Activated CD4-positive, alpha-beta T cell treated with anti-CD3 and anti-CD28 coated beads, Interleukin-2, Interleukin-6, amounts not matched to agents 100 ng/mL and 50 ng/mL, durations not matched to agents 16 hours and 8 hours (primary cell): ENCODE measurements at regions not wholly inside any gene's neighbourhood (a gene's known extent, or its start where the extent isn't known, plus 50 kb on each side); places are given as distances from the start of the nearest gene placed in this dataset.
"Not testable (repeated sequence)": the region's sequence is repeated elsewhere in the genome, so short reads cannot be mapped to it uniquely, and the experiment has no call there.

Experiments used
- DNase-seq: peaks from one replicate; pipeline ENCODE4 v3.0.0-alpha.2; 2020

DNA sequence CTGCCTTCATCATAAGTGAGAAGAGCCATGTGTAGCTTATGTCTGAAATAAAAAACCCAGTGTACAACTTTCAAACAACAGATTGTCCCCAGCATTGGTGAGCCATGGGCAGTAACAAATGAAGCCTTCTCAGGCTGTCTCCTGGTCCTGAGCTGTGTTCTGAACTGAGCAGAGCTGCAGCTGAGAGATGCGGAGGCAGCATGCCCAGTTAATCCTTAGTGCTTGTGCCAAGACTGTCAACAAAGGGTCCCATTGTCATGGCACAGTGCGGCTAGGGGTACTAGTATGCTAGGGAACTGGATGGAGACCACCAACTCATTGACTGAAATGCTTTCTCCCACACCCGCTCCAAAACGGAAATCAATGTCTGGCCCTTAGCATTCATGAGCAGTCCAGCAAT lies 154.3 kb downstream of the RMST start:
- DNase-seq: no peak

DNA sequence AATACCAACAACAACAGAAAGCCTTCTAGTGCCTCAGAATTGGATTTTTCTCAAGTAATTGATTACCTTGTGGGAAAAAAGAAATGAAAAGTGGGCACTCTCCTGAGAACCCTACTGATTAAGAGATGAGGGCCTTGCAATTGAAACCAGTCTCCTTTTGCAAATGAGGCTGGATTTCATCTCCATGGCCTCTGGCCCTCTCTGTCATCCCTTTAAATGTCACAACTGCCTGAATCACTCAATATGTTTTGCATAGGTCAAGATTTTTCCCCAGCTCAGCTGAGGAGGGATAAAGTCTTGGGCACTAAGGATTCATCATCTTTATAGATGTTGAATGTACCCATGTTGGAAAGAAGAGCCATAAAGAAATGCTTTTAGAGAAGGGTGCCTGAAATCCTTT lies 166.4 kb downstream of the RMST start:
- DNase-seq: no peak

DNA sequence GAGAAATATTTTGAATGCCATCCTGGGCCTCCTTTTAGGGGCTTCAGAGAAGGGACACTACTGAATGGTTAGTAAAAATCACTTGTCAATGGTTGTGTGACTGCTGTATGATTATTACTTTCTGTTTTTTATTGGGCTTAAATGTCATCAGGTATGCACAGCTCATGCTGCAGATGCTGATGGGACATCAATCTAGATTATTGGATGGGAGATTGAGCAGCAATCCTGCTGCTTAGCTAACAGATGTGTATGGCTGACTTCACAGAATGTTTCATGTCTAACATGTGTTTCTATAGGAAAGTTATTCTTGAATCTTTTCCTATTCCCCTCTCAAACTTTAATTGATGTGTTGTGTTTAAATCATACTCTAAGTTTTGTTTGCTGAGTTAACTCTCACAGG lies 166.8 kb downstream of the RMST start:
- no peak for DNase-seq

DNA sequence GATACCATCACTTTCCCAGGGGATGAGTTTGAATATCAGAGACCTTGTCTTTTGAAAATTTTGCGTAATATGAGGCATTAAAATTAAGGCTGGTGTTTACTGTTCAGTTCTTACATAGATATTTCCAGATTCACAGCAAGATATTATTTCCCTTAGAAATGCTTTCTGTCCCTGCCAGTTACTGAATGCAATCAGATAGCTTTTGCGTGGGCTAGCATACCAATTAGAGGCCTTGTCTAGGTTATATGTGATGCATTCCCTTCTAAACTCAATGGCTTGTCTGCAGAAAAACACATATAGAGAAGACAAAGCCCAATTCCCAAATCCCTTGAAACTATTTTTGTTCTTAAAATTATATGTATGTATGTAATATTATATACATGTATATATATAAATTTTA lies 167.8 kb downstream of the RMST start:
- no peak for DNase-seq

DNA sequence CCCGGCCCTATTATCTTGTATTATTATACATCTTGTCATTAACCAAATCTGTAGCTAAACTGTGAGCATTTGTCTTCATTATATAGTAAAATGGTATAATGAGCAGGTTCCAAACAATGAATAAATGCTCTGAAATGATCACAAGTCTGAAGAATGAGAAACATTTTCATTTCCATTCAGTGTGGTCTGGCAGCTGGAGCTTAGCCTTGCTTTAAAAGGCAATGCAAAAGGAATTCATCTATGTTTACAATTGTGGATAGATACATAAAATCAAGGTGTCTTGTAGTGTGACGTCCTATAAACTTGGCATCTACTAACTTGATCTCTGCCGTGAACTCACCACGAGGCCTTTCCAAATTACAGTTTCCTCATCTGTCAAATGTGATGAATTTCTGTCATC lies 168.3 kb downstream of the RMST start:
- DNase-seq: no peak

DNA sequence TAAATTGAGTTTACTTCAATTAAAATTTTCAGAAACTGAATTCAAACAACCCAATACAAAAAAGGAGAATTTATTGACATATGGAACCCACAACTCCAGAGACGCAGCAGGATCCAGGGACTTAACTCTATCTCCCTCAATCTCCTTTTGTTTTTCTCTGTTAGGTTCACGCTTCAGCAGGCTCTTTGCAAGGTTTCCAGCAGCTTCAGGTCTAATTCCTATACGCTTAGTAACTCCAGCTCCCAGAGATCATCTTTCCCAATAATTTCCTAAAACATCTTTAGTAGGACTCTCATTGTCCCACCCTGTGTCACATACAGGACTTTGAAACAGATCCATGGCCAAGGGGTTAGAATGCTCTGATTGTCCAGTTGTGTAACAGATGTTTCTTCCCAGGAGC lies 175.2 kb downstream of the RMST start:
- DNase-seq: no peak

DNA sequence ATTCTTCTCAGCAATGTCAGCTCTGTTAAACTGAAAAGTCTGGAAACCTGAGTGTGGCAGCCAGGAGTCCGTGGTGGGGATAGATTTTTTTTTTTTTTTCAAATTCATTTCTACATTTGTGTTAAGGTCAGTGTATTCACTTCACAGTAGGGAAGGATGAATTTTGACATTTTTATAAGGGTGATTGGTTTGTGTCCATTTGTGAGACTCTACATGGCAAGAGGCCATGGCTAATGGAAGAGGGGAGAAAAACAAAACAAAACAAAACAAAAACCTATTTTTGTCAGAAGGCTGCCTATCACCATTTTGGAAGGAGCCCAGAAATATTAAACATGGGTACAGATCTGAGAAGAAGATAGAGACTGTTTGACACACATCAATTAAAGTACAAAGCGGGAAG lies 176.1 kb downstream of the RMST start:
- DNase-seq: no peak

DNA sequence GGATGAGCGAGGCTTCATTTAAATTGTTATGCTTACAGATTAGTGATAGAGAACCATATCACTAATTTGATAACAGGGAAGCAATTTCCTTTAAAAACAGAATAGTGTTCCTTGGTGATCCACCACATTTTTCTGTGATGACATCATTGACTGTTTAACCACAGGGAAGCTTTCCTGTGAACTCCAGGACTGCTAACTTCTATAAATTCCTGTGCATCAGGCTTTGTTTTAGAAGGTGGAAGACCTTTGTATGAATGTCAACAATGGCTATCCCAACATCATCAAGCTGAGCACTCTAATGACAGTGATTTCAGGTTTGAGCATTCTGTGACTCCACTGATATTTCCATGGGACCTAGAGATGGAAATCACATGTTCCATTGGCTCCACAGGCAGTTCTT lies 177.1 kb downstream of the RMST start:
- no peak for DNase-seq

DNA sequence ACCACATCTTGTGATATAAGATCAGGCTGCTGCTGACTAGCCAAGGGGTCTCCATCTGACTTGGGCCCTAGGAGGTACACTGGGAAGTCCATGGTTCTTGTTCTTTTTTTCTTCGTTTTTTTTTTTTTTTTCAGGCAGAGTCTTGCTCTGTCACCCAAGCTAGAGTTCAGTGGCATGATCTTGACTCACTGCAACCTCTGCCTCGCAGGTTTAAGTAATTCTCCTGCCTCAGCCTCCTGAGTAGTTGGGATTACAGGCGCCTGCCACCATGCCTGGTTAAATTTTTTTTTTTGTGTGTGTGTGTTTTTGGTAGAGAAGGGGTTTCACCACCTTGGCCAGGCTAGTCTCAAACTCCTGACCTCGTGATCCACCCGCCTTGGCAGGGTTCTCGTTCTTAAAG lies 178.2 kb downstream of the RMST start:
- DNase-seq: no peak

DNA sequence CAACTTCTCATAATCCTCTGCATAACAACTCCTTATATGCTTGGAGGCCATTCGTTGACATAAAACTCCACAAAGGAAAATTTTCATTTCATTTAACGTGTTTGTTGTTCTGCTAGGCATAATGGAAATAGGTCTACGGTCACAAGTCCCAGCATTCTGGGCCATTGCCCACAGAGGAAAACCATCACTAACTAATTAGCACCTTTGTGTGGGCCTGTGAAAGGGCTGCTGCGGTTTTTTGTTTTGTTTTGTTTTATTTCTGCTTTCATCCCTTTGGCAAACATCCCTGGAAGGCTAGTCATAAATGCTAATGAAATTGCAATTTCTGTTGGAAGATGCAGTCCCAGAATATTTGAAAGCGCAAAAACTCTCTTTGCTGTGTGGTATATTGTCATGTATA lies 180.3 kb downstream of the RMST start:
- no peak for DNase-seq

DNA sequence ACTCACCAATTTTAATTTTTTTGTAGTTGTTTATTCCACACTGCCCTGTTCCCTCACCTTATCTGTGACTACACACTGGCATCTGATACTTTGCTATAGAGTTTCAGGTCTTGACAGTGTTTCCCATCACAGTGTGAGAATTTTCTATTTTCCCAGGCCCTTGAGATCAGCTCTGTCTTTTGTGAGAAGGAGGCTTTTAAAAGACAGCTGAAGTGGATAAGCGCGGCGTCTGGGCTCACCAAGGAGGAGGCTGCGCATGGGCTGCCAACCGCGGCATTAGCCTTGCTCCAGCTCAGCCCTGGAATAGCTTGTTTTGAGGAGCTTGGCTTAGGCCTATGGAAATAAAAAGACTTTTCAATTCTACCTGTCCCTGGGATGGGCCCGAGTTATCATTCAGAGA lies 181.3 kb downstream of the RMST start:
- DNase-seq: no peak

DNA sequence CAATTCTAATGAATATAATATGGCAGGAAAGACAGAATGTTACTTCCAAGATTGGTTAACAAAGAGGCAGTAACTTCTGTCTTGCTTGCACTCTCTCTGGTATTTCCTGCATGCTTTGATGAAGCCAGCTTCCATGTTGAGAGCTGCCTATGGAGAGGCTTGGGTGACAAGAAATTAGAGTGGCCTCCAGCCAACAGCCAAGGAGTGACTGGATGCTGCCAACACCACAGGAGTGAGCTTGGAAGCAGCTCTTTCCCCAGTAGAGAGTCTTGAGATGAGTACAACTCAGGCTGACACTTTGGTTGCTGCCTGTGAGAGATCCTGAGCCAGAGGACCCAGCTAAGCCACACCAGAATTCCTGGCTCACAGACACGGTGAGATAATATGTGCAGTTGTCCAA lies 183.1 kb downstream of the RMST start:
- DNase-seq: no peak

DNA sequence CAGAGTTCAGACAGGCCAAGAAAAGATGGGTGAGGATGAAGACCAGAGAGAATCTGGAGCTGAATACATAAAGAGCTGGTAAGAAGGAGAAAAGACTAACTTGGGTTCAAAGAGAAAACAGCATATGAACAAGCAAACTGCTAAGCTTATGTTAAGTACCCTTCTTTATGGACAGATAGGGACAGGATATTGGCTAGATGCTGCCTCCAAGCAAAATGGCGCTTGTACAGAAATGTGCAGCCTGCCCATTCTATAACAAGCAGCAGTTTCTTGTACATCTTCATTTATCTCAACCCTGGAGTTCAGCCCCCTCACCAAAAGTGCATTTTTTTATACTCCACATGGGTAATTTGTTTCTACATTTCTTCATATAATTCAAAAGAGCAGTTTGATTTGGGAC lies 184.5 kb downstream of the RMST start:
- DNase-seq: no peak

DNA sequence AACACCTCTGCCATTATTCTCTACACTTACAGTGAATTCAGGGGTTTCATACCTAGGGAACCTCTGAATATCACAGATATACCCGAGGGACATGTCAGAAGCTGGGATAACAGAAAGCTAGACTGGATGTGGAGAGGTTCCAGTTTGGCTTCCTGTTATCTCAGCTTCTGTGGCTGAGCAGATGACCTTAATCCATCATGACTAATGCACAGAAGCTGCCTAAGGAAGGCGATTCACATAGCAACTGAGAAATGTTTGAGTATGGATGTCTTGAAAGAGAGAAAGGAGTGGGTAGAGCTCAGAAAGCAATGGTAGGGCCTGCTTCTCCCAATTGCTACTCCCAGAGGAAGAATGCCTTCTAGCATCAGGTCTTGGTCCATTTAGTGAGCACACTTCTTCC lies 187.6 kb downstream of the RMST start:
- no peak for DNase-seq

DNA sequence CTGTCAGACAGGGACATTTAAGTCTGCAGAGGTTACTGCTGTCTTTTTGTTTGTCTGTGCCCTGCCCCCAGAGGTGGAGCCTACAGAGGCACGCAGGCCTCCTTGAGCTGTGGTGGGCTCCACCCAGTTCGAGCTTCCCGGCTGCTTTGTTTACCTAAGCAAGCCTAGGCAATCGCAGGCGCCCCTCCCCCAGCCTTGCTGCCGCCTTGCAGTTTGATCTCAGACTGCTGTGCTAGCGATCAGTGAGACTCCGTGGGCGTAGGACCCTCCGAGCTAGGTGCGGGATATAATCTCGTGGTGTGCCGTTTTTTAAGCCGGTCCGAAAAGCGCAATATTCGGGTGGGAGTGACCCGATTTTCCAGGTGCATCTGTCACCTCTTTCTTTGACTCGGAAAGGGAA lies 193.9 kb downstream of the RMST start:
- not testable (repeated sequence) for DNase-seq

DNA sequence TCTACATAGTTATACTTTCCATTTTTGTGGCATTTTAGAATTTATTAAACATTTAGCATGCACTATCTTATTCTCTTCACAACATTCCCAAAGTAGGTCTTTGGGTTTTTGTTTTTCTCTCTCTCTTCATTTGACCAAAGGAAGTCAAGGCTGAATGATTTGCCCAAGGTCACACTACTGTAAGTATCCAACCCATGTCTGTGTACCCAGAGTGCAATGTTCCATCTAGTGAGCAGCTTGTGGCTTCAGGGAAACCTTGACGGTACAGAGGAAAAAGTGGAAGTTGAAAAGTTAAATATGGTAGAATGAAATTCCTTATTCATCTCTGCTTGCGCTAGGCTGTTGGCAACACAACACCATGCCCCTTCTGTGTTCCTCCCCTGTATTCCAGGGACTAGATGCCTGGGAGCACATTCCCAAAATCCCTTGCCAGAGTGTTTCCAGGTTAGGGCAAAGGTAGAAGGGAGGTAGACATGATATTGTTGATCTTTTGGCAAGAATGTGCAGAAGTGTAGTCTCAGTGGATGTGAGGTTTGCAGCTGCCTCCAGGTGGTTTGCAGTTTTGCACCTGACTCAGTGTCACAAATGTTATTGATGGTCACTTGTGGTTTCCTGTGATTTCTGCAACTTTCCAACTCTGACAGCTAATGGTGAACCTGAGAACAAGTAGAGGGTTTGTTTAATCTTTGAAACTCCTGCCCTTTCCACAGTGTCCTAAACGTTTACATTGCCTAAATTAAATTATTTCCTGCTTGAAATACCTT lies 196.7 kb downstream of the RMST start:
- no peak for DNase-seq

DNA sequence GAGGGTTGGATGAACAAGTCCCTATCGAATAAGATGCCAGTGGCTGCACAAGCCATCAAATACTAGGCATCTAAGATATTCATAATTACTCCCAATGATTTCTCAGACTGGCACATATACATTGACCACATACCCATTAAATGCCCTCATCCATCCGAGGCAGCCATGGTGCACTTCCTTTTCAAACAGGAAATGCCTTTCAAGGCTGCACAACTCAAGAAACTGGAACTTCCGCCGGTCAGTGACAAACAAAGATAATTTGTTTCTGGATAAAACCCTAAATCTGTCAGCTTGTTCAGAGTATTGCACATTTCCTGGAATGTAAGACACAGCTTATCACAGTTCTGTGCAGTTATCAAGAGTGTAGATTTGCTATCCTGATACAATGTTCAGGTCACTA lies 203.7 kb downstream of the RMST start:
- no peak for DNase-seq

DNA sequence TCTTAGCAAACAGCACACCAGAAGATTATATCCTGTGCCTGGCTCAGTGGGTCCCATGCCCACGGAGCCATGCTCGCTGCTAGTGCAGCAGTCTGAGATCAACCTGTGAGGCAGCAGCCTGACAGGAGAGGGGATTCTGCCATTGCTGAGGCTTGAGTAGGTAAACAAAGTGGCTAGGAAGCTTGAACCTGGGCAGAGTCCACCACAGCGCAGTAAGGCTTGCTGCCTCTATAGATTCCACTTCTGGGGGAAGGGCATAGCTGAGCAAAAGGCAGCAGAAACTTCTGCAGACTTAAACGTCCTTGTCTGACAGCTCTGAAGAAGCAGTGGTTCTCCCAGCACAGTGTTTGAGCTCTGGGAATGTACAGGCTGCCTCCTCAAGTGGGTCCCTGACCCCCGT lies 210.3 kb downstream of the RMST start:
- no peak for DNase-seq

DNA sequence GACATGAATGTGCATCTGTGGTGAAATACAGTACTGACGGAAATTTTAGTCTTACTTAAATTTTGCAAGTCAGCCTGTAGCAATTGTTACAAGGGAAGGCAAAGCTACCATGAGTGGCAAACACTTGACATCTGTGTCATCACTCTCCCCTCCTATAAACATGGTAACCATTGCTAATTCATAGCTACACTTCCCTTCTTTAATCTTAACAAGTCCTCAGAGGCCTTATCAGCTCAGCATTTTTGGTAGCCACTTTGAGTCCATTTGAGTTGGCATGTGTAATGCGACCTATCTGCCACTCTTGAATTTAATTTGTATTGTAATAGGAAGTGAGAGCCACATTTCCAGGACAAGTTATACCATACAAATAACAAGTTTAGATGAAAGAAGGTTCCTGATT lies 218.1 kb downstream of the RMST start:
- no peak for DNase-seq

DNA sequence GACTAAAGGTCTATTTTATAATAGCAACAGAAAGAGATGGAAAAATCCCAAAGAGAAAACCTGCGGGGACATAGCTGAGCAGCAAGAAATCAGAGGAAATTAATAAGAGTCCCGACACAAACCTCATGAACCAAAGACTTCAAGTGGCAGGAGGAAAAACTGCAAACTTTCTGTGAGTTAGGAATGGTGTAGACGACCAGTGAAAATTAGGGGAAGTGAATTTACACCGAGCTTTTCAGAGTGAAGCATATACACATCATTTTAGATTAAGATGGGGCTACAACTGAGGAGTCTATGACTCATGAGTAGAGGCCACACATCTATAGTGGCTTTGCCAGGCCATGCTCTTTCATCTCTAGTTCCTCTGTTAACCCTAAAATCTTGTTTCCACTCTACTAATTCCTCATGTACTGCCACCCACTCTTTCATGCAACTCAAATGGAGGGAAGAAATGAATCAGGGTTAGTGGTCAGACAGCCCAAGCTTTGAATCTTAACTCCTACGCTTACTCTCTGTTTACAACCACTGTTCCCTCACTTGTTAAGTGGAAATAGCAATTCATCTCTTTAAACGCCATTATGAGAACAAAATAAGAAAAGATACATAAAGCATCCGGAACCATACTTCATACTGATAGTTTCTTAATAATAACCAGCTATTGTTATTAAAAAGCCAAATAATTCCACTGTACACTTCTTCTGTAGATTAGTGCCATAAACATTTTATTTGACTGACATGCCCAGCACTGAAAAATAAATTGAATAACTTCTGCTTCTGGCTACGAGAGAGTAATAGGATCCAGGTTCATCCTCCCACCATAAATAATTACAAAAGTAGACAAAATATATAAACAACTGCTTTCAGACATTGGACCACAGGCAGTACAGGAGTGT lies 219.3 kb downstream of the RMST start:
- DNase-seq: peak; percentile 29

DNA sequence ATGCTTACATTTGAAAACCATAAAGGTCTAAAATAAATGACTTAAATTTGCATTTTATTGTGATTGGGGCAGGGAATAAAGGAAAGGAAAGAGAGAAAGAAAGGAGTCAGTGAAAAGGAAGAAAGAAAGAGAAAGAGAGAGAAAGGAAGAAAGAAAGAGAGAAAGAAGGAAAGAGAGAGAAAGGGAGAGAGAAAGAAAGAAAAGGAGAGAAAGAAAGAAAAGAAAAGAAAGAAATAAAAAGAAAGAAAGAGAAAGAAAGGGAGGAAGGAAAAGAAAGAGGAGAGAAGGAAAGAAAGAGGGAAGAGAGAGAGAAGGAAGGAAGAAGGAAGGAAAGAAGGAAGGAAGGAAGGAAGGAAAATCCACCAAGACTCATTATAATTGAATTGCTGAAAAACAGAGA lies 222.8 kb downstream of the RMST start:
- DNase-seq: no peak

DNA sequence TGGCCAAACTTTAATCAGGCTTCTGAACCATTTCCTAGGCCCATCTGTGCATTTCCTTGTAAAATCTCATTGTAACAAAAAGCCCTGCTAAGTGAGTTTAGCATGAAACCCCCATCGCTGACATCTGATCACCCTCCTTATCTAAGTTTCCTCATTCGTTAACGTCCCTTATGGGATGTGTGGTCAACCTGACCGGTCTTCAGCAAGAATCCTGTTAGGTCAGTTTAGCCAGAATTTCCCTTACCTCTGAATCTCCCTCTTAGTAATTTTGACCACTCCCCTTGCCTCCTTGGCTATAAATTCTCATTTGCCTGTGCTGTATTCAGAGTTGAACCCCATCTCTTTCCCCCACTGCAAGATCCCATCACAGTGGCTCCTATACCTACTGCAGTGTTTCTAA lies 239.3 kb downstream of the RMST start:
- DNase-seq: no peak

DNA sequence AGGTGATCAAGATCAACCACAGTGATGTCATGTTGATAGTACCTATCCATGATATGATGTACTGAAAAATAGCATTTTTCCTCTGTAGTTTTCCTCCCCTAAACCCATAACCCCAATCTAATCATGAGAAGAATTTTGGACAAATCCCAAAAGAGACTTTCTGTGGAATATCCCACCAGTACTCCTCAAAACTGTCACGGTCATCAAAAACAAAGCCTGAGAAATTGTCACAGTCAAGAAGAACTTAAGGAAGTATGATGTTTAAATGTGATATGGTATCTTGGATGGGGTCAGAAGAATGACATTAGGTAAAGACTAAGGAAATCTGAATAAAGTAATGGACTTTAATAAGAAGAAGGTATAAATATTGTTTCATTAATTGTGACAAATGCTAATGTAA lies 248.8 kb downstream of the RMST start:
- DNase-seq: no peak

DNA sequence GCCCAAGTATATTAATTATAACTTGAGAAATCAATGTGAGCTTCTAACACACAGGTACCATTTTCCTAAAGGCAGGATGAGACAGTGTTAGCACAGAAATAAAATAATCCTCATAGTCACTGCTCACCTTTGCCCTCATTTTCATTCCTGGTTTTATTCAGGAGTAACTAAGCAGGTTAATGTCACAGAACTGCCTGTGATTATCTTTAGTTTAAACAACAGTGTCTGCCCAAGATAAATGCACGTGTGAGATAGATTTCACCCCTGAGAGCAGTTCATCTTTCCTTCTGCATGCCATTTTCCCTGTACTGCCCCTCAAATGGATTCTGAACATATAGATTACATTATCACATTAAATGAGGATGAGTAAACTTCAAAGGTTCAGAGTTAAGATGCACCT lies 250.7 kb downstream of the RMST start:
- no peak for DNase-seq
